Activated T-helper 2 cell treated with anti-CD3 and anti-CD28 coated beads, Interferon-gamma antibody, Interleukin-2, Interleukin-4, amounts not matched to agents 10 μg/mL and 5 μg/mL and 100 μg/mL, durations not matched to agents 14 hours and 24 hours and 36 hours (primary cell): ENCODE measurements at regions not wholly inside any gene's neighbourhood (a gene's known extent, or its start where the extent isn't known, plus 50 kb on each side); places are given as distances from the start of the nearest gene placed in this dataset.
"Not testable (repeated sequence)": the region's sequence is repeated elsewhere in the genome, so short reads cannot be mapped to it uniquely, and the experiment has no call there.

Experiments
- DNase-seq: peaks from one replicate; pipeline ENCODE4 v3.0.0; 2021; ENCODE audit warnings: low spot score
- H3K27ac Mint-ChIP-seq: one replicate; pipeline ENCODE4 v1.8.0; 2021; ENCODE audit warnings: mixed read lengths
- H3K27me3 Mint-ChIP-seq: one replicate; pipeline ENCODE4 v1.8.0; 2021; ENCODE audit warnings: low read depth, mixed read lengths
- H3K36me3 Mint-ChIP-seq: one replicate; pipeline ENCODE4 v1.8.0; 2021; ENCODE audit warnings: low read depth, mixed read lengths
- H3K4me1 Mint-ChIP-seq: one replicate; pipeline ENCODE4 v1.8.0; 2021; ENCODE audit warnings: low read depth, mixed read lengths
- H3K4me3 Mint-ChIP-seq: one replicate; pipeline ENCODE4 v1.8.0; 2021; ENCODE audit warnings: low read depth, mild to moderate bottlenecking, moderate library complexity, mixed read lengths
- H3K9me3 Mint-ChIP-seq: one replicate; pipeline ENCODE4 v1.8.0; 2021; ENCODE audit warnings: mixed read lengths
- intact Hi-C: fragments of 100-400 bp; cut with micrococcal nuclease; formaldehyde crosslinking; loops from one replicate; pipeline ENCODE4 v1.15.1; 2023

DNA sequence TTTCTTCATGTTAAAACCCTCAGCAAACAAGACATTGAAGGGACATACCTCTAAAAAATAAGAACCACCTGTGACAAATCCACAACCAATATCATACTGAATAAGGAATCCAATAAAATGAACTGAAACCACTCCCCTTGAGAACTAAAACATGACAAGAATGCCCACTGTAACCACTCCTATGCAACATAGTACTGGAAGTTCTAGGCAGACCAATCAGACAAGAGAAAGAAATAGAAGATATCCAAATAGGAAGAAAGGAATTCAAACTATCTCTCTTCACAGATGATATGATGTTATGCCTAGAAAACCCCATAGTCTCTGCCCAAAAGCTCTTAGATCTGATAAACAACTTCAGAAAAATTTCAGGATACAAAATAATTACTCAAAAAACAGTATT, 887.7 kb upstream of the CDH18 start:
- intact Hi-C loops, result not testable (repeated sequence)

DNA sequence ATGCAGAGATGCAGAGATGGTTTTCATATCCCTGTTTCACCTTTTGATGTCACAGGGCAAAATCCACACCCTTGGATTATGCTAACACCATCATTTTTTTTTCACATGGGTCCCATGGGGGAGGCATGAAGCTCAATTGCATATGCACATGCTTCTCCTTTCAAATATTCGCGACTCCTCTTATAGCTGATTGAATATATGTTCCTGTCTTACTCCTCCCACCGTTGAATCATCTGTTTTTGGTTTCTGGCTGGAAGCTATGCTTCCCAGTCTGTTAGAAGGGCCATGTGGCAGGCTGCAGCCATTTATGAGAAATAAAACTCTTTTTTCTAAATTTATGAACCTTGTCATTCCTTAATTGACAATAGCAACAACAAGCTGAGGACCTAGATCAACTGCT, 877.9 kb upstream of the CDH18 start:
- H3K9me3 Mint-ChIP-seq, H3K27me3 Mint-ChIP-seq, intact Hi-C loops, H3K36me3 Mint-ChIP-seq, DNase-seq, H3K27ac Mint-ChIP-seq, H3K4me3 Mint-ChIP-seq, H3K4me1 Mint-ChIP-seq: not testable (repeated sequence)

More for the DNA sequence above, 887.7 kb upstream of the CDH18 start:
- H3K27me3 Mint-ChIP-seq, H3K4me3 Mint-ChIP-seq, H3K4me1 Mint-ChIP-seq, H3K9me3 Mint-ChIP-seq, DNase-seq, H3K27ac Mint-ChIP-seq, H3K36me3 Mint-ChIP-seq: not testable (repeated sequence)

DNA sequence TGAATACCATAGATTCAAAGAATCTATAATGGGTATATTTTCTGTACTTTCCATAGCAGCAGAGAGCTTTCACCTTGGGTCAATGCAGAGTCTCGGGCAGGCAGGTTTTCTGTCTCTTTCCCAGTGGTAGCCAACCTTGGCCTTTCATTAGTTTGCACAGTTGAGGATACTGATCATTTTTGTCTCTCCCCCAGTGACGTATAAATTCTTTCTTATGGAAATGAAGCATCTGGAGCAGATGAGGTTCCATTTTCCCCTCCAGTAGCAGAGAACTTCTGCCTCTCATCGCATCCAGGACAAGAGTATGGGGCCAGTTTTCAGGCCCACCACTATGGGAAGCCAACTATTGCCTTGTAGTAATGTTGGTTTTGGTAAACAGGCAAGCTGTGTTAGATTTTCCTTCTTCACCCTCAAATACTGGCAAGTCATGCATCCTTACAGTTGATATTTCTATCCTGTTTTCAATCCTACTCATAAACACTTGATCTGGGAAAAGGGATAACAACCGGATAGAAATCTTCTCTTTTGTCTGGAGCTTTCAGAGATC, 845.2 kb upstream of the CDH18 start:
- Mint-ChIP-seq H3K27ac (no peak overlapping the region), H3K4me3 (no peak overlapping the region), H3K36me3 (no peaks in the 10 kb centered on the region), H3K4me1 (no peaks in the 10 kb centered on the region), H3K27me3 (no peaks in the 10 kb centered on the region), H3K9me3 (peaks cover 11% of the 10 kb centered on the region)
- DNase-seq, result no peak
- intact Hi-C loops, result no loop called here

DNA sequence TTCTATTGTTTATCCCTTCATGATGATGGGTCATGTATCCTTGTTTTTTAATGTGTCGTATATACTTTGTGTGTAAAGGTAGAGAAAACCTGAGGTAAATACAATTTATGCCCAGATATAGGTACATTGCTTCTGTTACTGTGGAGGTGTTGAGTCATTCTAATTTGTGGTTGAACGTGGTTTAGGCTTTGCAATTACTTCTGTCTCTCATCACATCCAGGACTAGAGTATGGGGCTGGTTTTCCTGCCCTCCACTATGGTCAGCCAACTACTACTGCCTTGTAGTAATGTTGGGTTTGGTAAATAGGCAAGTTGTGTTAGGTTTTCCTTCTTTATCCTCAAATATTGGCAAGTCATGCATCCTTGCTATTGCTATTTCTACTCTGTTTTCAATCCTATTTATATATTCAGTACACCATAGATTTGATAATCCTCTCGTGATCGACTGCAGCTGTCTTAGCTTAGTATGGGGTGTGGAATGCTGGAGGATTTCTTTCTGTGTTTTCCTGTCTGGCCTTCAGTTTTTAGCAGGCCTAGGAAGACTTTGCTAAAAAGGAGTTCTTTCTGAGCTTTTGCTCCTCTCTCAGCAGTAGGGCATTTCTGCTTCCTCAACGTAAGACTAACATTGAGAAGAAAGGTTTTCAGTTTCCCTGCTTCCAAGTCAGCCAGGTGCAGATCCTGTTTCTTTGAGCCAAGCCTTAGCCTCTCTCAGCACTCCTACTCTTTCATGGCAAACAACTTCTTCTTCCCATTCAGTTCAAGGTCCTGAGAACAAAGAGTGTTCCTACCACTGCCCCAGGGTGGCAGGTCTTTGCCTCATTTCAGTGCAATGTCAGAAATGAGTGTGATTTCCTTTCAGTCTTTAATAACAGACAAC, 844.4 kb upstream of the CDH18 start:
- Mint-ChIP-seq H3K36me3 (no peaks in the 10 kb centered on the region), H3K27ac (no peak overlapping the region), H3K4me3 (no peak overlapping the region), H3K4me1 (no peaks in the 10 kb centered on the region), H3K27me3 (no peaks in the 10 kb centered on the region), H3K9me3 (peaks cover 11% of the 10 kb centered on the region)
- DNase-seq, result no peak
- intact Hi-C loops, result no loop called here

DNA sequence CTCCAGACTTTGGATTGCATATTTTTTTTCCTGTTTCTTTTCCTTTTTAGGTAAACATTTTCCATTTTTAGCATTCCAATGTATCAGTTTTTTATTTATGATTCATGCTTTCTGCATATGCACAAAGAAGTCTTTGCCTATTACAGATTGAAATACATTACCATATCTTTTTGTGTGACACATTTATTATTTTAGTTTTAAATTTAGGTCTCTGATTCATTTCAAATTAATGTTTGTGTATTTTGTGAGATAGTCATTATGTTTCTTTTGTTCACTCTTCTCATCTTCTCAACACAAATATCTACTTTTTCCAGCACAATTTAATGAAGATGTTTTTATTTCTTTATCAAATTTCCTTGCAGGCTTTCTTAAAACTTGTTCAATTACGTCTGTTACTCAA, 838.0 kb upstream of the CDH18 start:
- H3K4me1 Mint-ChIP-seq, DNase-seq, H3K36me3 Mint-ChIP-seq, H3K9me3 Mint-ChIP-seq, intact Hi-C loops, H3K4me3 Mint-ChIP-seq, H3K27ac Mint-ChIP-seq, H3K27me3 Mint-ChIP-seq: not testable (repeated sequence)

DNA sequence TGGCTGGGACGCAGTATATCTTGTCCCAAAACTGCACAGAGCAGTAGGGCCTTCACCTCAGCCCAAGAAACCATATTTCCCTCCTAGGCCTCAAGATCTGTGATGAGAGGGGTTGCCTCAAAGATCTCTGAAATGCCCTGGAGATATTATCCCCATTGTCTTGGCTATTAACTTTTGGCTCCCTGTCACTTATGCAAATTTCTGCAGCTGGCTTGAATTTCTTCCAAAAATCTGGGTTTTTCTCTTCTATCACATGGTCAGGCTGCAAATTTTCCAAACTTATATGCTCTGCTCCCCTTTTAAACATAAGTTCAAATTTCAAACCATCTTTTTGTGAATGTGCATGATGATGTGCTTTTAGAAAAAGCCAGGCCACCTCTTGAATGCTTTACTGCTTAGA, 809.2 kb upstream of the CDH18 start:
- H3K4me3 Mint-ChIP-seq, H3K27ac Mint-ChIP-seq, DNase-seq, H3K4me1 Mint-ChIP-seq, H3K27me3 Mint-ChIP-seq, intact Hi-C loops, H3K36me3 Mint-ChIP-seq: not testable (repeated sequence)
- peaks cover 25% of the 10 kb centered on the region for H3K9me3 Mint-ChIP-seq

DNA sequence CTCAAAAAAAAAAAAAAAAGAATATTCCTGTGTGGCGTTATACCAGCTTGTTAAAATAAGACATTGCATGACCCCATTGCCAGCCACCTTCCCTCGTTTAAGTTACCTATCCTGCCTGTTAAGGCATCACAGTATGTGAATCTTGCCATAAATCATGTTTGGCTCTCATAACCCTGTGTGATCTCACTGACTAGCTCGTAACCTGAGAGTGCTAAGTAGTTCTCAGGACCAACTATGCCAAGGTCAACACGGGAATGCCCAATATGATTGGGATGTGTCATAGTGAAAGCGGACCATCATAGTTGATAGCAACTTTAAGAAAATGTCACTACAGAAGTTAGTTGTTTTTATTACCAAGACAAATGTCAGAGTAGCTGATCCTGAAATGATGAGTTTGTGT, 796.8 kb upstream of the CDH18 start:
- DNase-seq, H3K36me3 Mint-ChIP-seq, H3K4me3 Mint-ChIP-seq, H3K27me3 Mint-ChIP-seq, H3K27ac Mint-ChIP-seq, H3K4me1 Mint-ChIP-seq, intact Hi-C loops: not testable (repeated sequence)
- H3K9me3 Mint-ChIP-seq, result peaks cover 26% of the 10 kb centered on the region

DNA sequence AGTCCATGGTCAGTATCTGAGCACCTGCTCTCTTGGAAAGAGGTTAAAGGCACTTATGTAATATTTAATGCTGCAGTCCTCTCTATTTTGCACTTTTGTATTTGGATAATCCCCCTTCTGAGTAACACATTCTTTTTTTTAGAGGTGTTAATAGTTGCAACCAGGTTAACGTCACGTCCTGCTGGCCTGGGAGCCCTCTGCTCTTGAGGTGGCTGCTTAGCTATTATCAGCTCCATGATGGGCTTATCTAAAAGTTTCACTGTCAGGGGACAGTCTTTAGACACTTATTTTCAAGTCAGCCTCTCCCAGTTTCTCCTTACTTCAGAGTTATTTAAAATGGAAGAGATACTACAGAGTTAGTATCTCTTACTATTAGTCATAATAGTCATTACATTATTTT, 795.5 kb upstream of the CDH18 start:
- H3K27ac Mint-ChIP-seq, DNase-seq, H3K4me1 Mint-ChIP-seq, H3K27me3 Mint-ChIP-seq, intact Hi-C loops, H3K4me3 Mint-ChIP-seq, H3K36me3 Mint-ChIP-seq: not testable (repeated sequence)
- peaks cover 20% of the 10 kb centered on the region for H3K9me3 Mint-ChIP-seq

DNA sequence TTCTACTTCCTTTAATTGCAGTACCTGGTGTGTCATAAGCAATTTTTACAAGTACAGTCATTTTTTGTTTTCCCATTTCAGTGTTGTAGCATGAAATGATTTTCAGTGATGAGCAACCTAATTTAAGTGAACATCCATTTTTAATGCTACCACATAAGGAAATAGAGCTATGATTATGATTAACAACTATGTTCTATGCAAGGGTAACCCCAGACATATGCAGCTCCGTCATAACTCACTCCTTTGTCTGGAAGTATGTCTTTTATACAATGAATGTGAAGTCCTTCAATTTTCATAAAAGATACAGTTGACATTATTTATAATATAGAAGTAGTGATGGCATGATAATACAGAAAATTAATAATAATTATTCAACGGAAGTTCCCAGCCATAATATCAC, 783.3 kb upstream of the CDH18 start:
- H3K9me3 Mint-ChIP-seq, H3K4me1 Mint-ChIP-seq, H3K27me3 Mint-ChIP-seq, H3K27ac Mint-ChIP-seq, H3K36me3 Mint-ChIP-seq, DNase-seq, H3K4me3 Mint-ChIP-seq, intact Hi-C loops: not testable (repeated sequence)

DNA sequence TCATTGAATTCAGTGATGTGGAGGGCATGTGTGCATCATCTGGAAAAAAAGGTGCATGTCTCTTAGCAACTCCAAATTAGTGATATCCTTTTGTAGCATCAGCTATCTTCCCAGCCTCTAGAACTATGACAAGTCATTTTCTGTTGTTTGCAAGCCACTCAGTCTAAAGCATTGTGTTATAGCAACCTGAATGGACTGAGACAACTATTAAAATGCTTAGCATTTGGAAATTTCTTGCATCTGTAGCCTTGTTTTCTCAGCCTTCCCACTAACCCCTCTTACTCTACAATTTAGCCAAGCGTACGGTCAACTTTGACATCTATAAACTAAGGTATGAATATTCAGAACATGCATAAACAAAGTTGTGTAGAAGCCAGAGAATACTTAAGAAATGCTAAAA, 777.1 kb upstream of the CDH18 start:
- H3K4me1 Mint-ChIP-seq, H3K9me3 Mint-ChIP-seq, intact Hi-C loops, DNase-seq, H3K36me3 Mint-ChIP-seq, H3K27ac Mint-ChIP-seq, H3K27me3 Mint-ChIP-seq, H3K4me3 Mint-ChIP-seq: not testable (repeated sequence)

DNA sequence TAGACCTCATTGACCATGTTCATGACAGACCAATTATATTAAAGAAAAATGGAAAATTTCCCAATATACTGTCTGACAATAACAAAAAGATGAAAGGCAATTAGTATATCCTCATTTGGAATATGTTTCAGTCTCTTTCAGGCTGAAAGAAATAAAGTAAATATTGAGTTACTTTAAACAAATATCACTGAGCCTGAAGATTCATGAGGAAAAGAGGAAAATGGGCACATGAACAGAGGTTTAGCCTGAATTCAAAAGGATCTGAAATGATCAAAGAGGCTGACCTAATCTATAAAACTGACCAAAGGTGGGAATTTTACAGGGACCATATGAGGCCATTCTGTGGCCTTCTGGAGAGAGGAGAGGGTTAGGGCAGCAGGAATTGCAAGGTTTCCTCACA, 771.5 kb upstream of the CDH18 start:
- H3K27me3 Mint-ChIP-seq, H3K4me1 Mint-ChIP-seq, H3K36me3 Mint-ChIP-seq, H3K27ac Mint-ChIP-seq, H3K9me3 Mint-ChIP-seq, H3K4me3 Mint-ChIP-seq, DNase-seq, intact Hi-C loops: not testable (repeated sequence)

DNA sequence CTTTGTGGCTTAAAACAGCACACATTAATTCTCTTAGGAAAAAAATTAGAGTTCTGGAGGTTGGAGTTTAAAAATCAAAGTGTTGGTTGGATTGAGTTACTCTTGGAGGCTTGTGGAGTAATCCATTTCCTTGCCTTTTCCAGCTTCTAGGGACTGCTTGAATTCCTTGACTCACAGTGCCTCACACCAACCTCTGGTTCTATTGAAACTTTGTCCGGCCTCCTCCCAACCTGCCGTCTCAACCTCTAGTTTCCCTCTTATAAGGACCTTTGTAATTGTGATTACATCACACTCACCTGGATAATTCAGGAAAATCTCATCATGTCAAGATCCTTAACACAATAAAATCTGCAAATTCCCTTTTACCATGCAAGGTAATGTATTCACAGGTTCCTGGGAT, 764.2 kb upstream of the CDH18 start:
- H3K27ac Mint-ChIP-seq, intact Hi-C loops, H3K4me3 Mint-ChIP-seq, DNase-seq, H3K4me1 Mint-ChIP-seq, H3K9me3 Mint-ChIP-seq, H3K27me3 Mint-ChIP-seq, H3K36me3 Mint-ChIP-seq: not testable (repeated sequence)

DNA sequence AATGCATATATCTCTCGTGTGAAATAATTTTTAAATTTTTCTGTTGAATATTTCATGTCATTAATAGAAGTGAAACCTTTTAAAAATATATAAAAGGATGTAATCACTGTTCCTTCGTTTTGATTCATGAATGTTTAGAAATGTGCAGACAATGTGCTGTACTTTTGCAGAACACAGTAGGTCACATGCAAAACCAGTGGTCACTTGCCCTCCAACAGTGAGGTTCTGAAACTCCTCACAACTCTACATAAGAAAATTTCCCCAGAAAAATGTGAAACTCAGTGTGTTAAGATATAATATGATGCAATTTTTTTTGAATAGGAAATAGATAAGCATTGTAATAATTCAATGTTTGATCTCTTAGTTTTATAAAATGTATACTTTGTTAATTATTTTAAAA, 747.7 kb upstream of the CDH18 start:
- H3K4me1 Mint-ChIP-seq, intact Hi-C loops, H3K4me3 Mint-ChIP-seq, H3K36me3 Mint-ChIP-seq, H3K27ac Mint-ChIP-seq, H3K27me3 Mint-ChIP-seq, DNase-seq: not testable (repeated sequence)
- peaks cover 28% of the 10 kb centered on the region for H3K9me3 Mint-ChIP-seq
